Activated CD4-positive, alpha-beta memory T cell treated with anti-CD3 and anti-CD28 coated beads for 36 hours (primary cell): ENCODE measurements at regions not wholly inside any gene's neighbourhood (a gene's known extent, or its start where the extent isn't known, plus 50 kb on each side); places are given as distances from the start of the nearest gene placed in this dataset.

Source experiments
- CTCF ChIA-PET: fragments of 350-600 bp; sonication (Branson Sonifier 250); formaldehyde crosslinking; loops from one replicate; lab custom pipeline; 2021; ENCODE audit warnings: antibody characterized with exemption, inconsistent platforms; lab: Charles Lee
- POLR2A ChIA-PET: fragments of 350-600 bp; sonication (Branson Sonifier 250); formaldehyde crosslinking; loops from one replicate; lab custom pipeline; 2021; ENCODE audit warnings: antibody characterized with exemption; lab: Charles Lee
- DNase-seq: peaks from one replicate; pipeline ENCODE4 v3.0.0-alpha.2; 2020
- H3K27ac Mint-ChIP-seq: one replicate; pipeline ENCODE4 v1.8.0; 2021; ENCODE audit warnings: mixed read lengths
- H3K27me3 Mint-ChIP-seq: one replicate; pipeline ENCODE4 v1.8.0; 2021; ENCODE audit warnings: mixed read lengths
- H3K36me3 Mint-ChIP-seq: one replicate; pipeline ENCODE4 v1.8.0; 2021; ENCODE audit warnings: mixed read lengths
- H3K4me1 Mint-ChIP-seq: one replicate; pipeline ENCODE4 v1.8.0; 2021; ENCODE audit warnings: low read depth, mixed read lengths
- H3K4me3 Mint-ChIP-seq: one replicate; pipeline ENCODE4 v1.8.0; 2021; ENCODE audit warnings: mild to moderate bottlenecking, mixed read lengths
- H3K9me3 Mint-ChIP-seq: one replicate; pipeline ENCODE4 v1.8.0; 2021; ENCODE audit warnings: mixed read lengths
- intact Hi-C: fragments of 100-400 bp; cut with micrococcal nuclease; formaldehyde crosslinking; loops from one replicate; pipeline ENCODE4 v1.15.1; 2023

- Mint-ChIP-seq H3K27ac (no peak overlapping the region), H3K27me3 (no peaks in the 10 kb centered on the region), H3K4me3 (no peak overlapping the region), H3K36me3 (no peaks in the 10 kb centered on the region), H3K9me3 (no peaks in the 10 kb centered on the region), H3K4me1 (no peaks in the 10 kb centered on the region)
- POLR2A ChIA-PET, result no interaction called here
- intact Hi-C loops, result no loop called here
- DNase-seq, result no peak
- CTCF ChIA-PET, result no interaction called here
Measured at GRCh38 chr2:150159300-150159699, 328.2 kb downstream of the RND3 start.

GRCh38 chr2:150156876-150157275, 330.6 kb downstream of the RND3 start:
- no peak for DNase-seq
- no peaks in the 10 kb centered on the region for H3K9me3 Mint-ChIP-seq
- no peaks in the 10 kb centered on the region for H3K4me1 Mint-ChIP-seq
- no peaks in the 10 kb centered on the region for H3K36me3 Mint-ChIP-seq
- no peak overlapping the region for H3K4me3 Mint-ChIP-seq
- ChIA-PET CTCF (no interaction called here), POLR2A (no interaction called here)
- no peaks in the 10 kb centered on the region for H3K27me3 Mint-ChIP-seq
- intact Hi-C loops, result no loop called here
- no peak overlapping the region for H3K27ac Mint-ChIP-seq

- no peaks in the 10 kb centered on the region for H3K27me3 Mint-ChIP-seq
- CTCF ChIA-PET, result no interaction called here
- no peak overlapping the region for H3K27ac Mint-ChIP-seq
Measured at GRCh38 chr2:150156415-150156814, 331.1 kb downstream of the RND3 start.

GRCh38 chr2:150154308-150154797, 333.1 kb downstream of the RND3 start:
- no peaks in the 10 kb centered on the region for H3K27me3 Mint-ChIP-seq

More at GRCh38 chr2:150156415-150156814, 331.1 kb downstream of the RND3 start:
- H3K9me3 Mint-ChIP-seq, result no peaks in the 10 kb centered on the region
- POLR2A ChIA-PET, result no interaction called here
- no peak overlapping the region for H3K4me3 Mint-ChIP-seq
- H3K4me1 Mint-ChIP-seq, result no peaks in the 10 kb centered on the region
- DNase-seq, result no peak
- intact Hi-C loops, result no loop called here
- H3K36me3 Mint-ChIP-seq, result no peaks in the 10 kb centered on the region

GRCh38 chr2:150153646-150154307, 333.7 kb downstream of the RND3 start:
- intact Hi-C loops, result no loop called here
- no peaks in the 10 kb centered on the region for H3K36me3 Mint-ChIP-seq
- ChIA-PET POLR2A (interaction anchor here (0.6 kb wide), 1 partner anchor 249 kb away, joined by 3 read pairs; no protein-coding TSS in a partner anchor), CTCF (no interaction called here)
- H3K4me3 Mint-ChIP-seq, result no peak overlapping the region
- no peaks in the 10 kb centered on the region for H3K27me3 Mint-ChIP-seq
- H3K9me3 Mint-ChIP-seq, result no peaks in the 10 kb centered on the region
- no peaks in the 10 kb centered on the region for H3K4me1 Mint-ChIP-seq
- no peak overlapping the region for H3K27ac Mint-ChIP-seq
- DNase-seq, result no peak

More at GRCh38 chr2:150154308-150154797, 333.1 kb downstream of the RND3 start:
- ChIA-PET CTCF (no interaction called here), POLR2A (no interaction called here)
- Mint-ChIP-seq H3K36me3 (no peaks in the 10 kb centered on the region), H3K4me1 (no peaks in the 10 kb centered on the region), H3K4me3 (no peak overlapping the region), H3K27ac (no peak overlapping the region), H3K9me3 (no peaks in the 10 kb centered on the region)
- DNase-seq, result no peak
- intact Hi-C loops, result no loop called here

- H3K4me1 Mint-ChIP-seq, result no peaks in the 10 kb centered on the region
- H3K9me3 Mint-ChIP-seq, result peaks cover 10% of the 10 kb centered on the region
- ChIA-PET POLR2A (no interaction called here), CTCF (no interaction called here)
- intact Hi-C loops, result no loop called here
- H3K4me3 Mint-ChIP-seq, result no peak overlapping the region
- H3K27me3 Mint-ChIP-seq, result no peaks in the 10 kb centered on the region
- no peak overlapping the region for H3K27ac Mint-ChIP-seq
- no peaks in the 10 kb centered on the region for H3K36me3 Mint-ChIP-seq
- no peak for DNase-seq
Measured at GRCh38 chr2:150152230-150152629, 335.2 kb downstream of the RND3 start.

GRCh38 chr2:150150144-150150543, 337.3 kb downstream of the RND3 start:
- intact Hi-C loops, result no loop called here
- ChIA-PET CTCF (no interaction called here), POLR2A (no interaction called here)
- Mint-ChIP-seq H3K4me3 (no peak overlapping the region), H3K27ac (no peak overlapping the region), H3K27me3 (no peaks in the 10 kb centered on the region), H3K36me3 (no peaks in the 10 kb centered on the region), H3K4me1 (no peaks in the 10 kb centered on the region), H3K9me3 (peaks cover 27% of the 10 kb centered on the region)
- no peak for DNase-seq

- peaks cover 27% of the 10 kb centered on the region for H3K9me3 Mint-ChIP-seq
- H3K4me1 Mint-ChIP-seq, result no peaks in the 10 kb centered on the region
- ChIA-PET POLR2A (no interaction called here), CTCF (no interaction called here)
- intact Hi-C loops, result no loop called here
- H3K27me3 Mint-ChIP-seq, result no peaks in the 10 kb centered on the region
- no peak overlapping the region for H3K4me3 Mint-ChIP-seq
- no peak overlapping the region for H3K27ac Mint-ChIP-seq
- H3K36me3 Mint-ChIP-seq, result no peaks in the 10 kb centered on the region
- no peak for DNase-seq
Measured at GRCh38 chr2:150147889-150148683, 339.4 kb downstream of the RND3 start.

GRCh38 chr2:150146879-150147278, 340.6 kb downstream of the RND3 start:
- Mint-ChIP-seq H3K4me1 (no peaks in the 10 kb centered on the region), H3K4me3 (no peak overlapping the region), H3K27ac (no peak overlapping the region), H3K36me3 (no peaks in the 10 kb centered on the region), H3K9me3 (peaks cover 27% of the 10 kb centered on the region), H3K27me3 (no peaks in the 10 kb centered on the region)
- no peak for DNase-seq
- POLR2A ChIA-PET, result no interaction called here
- intact Hi-C loops, result no loop called here
- CTCF ChIA-PET, result no interaction called here

GRCh38 chr2:150145299-150145692, 342.2 kb downstream of the RND3 start:
- intact Hi-C loops, result no loop called here
- ChIA-PET POLR2A (interaction anchor here (0.7 kb wide), 1 partner anchor 605 kb away, joined by 3 read pairs; no protein-coding TSS in a partner anchor), CTCF (no interaction called here)
- no peak overlapping the region for H3K4me3 Mint-ChIP-seq
- H3K4me1 Mint-ChIP-seq, result no peaks in the 10 kb centered on the region
- no peak for DNase-seq
- H3K9me3 Mint-ChIP-seq, result peaks cover 27% of the 10 kb centered on the region
- H3K27ac Mint-ChIP-seq, result no peak overlapping the region
- H3K36me3 Mint-ChIP-seq, result no peaks in the 10 kb centered on the region
- no peaks in the 10 kb centered on the region for H3K27me3 Mint-ChIP-seq

- intact Hi-C loops, result no loop called here
- CTCF ChIA-PET, result no interaction called here
- Mint-ChIP-seq H3K27ac (no peak overlapping the region), H3K4me1 (no peaks in the 10 kb centered on the region), H3K27me3 (no peaks in the 10 kb centered on the region), H3K9me3 (peaks cover 27% of the 10 kb centered on the region), H3K4me3 (no peak overlapping the region), H3K36me3 (no peaks in the 10 kb centered on the region)
- POLR2A ChIA-PET, result no interaction called here
- DNase-seq, result no peak
Measured at GRCh38 chr2:150144546-150145298, 342.7 kb downstream of the RND3 start.

GRCh38 chr2:150143087-150143536, 344.4 kb downstream of the RND3 start:
- no peaks in the 10 kb centered on the region for H3K36me3 Mint-ChIP-seq
- H3K9me3 Mint-ChIP-seq, result peaks cover 25% of the 10 kb centered on the region
- H3K27me3 Mint-ChIP-seq, result no peaks in the 10 kb centered on the region
- ChIA-PET POLR2A (no interaction called here), CTCF (no interaction called here)
- no peak for DNase-seq
- no peak overlapping the region for H3K27ac Mint-ChIP-seq
- H3K4me3 Mint-ChIP-seq, result no peak overlapping the region
- no peaks in the 10 kb centered on the region for H3K4me1 Mint-ChIP-seq
- intact Hi-C loops, result no loop called here
